ENCODE measurements at regions not wholly inside any gene's neighbourhood (a gene's known extent, or its start where the extent isn't known, plus 50 kb on each side); places are given as distances from the start of the nearest gene placed in this dataset.

- no peaks in the 10 kb centered on the region for H3K4me1 ChIP-seq
- no peaks in the 10 kb centered on the region for H3K9me3 ChIP-seq
- TF ChIP-seq CTCF (IDR thresholded peaks at IDR 0.05), result no peak
- no peak overlapping the region for H3K27ac ChIP-seq
- H3K4me3 ChIP-seq, result no peak overlapping the region
- no peak for ATAC-seq
- intact Hi-C loops (cut with DNase I), result no loop called here
- H3K27me3 ChIP-seq, result no peaks in the 10 kb centered on the region
- H3K36me3 ChIP-seq, result no peaks in the 10 kb centered on the region
- DNase-seq, result no peak
These were observed 126.6 kb upstream of the KCNJ16 start for GRCh38 chr17:69948406-69948805.

DNA sequence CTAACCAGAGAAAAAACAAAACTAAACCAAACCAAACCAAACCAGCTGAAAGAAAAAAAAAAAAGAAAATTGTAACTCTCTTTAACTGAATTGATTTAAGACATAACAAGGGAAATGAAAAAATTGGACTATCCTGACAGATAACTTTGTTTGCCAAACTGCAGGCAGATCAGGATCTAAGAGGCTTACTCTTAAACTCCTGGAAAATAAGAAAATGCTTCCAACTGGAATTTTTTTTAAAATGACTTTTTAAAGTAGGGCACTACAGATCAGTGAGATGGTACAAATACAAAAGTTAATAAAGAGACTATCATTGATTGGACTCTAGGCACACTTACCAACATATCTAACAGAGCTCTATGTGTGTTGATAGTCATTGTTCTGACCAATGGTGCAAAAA lies 125.5 kb upstream of the KCNJ16 start:
- ATAC-seq (no peak), DNase-seq (no peak)
- no peak overlapping the region for H3K4me3 ChIP-seq
- no peaks in the 10 kb centered on the region for H3K36me3 ChIP-seq
- intact Hi-C loops (cut with DNase I), result no loop called here
- H3K4me1 ChIP-seq, result no peaks in the 10 kb centered on the region
- no peaks in the 10 kb centered on the region for H3K9me3 ChIP-seq
- no peak overlapping the region for H3K27ac ChIP-seq
- no peaks in the 10 kb centered on the region for H3K27me3 ChIP-seq
- no peak for TF ChIP-seq CTCF (IDR thresholded peaks at IDR 0.05)

GRCh38 chr17:69949973-69950695 lies 124.9 kb upstream of the KCNJ16 start:
- Histone ChIP-seq H3K4me3 (no peak overlapping the region), H3K36me3 (no peaks in the 10 kb centered on the region), H3K27me3 (no peaks in the 10 kb centered on the region), H3K27ac (no peak overlapping the region), H3K9me3 (no peaks in the 10 kb centered on the region), H3K4me1 (no peaks in the 10 kb centered on the region)
- DNase-seq (no peak), ATAC-seq (no peak)
- intact Hi-C loops (cut with DNase I), result no loop called here
- TF ChIP-seq CTCF (IDR thresholded peaks at IDR 0.05), result no peak

DNA sequence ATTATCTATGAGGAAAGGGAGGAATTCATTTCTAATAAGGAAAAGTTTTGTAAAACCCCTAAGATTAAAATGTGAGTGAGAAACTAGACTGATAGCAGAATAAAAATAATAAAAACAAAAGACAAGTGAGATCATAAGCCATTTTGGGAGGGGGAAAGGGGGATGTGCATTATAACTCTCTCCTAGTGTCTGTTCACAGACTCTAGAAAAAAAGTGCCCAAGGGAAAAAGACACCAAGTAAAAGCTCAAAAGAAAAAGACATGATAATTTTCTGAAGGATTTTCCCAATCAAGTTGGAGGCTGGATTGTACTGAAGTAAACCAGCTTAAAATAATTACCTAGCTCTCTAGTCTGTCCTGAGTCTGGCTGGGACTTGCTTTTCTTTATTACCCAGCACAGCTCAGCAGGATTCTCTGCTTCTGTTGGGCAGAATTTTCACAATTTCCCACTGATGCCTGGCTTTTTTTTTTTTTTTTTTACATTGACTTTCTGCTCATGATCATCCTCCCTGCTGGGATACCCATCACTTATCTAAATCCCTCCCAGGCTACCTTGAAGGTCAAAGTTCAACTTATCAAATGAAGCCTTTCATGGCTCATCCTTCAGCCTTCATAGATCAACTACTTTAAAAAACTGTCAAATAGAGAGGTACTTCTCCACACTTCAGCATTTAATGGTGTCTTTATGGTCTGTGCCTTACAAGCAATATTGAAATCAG lies 124.2 kb upstream of the KCNJ16 start:
- TF ChIP-seq CTCF (IDR thresholded peaks at IDR 0.05), result no peak
- no peaks in the 10 kb centered on the region for H3K27me3 ChIP-seq
- intact Hi-C loops (cut with DNase I), result no loop called here
- no peaks in the 10 kb centered on the region for H3K4me1 ChIP-seq
- no peaks in the 10 kb centered on the region for H3K9me3 ChIP-seq
- no peak overlapping the region for H3K4me3 ChIP-seq
- ATAC-seq (no peak), DNase-seq (no peak)
- no peak overlapping the region for H3K27ac ChIP-seq
- no peaks in the 10 kb centered on the region for H3K36me3 ChIP-seq

- ATAC-seq (no peak), DNase-seq (no peak)
- Histone ChIP-seq H3K27ac (no peak overlapping the region), H3K9me3 (no peaks in the 10 kb centered on the region), H3K27me3 (no peaks in the 10 kb centered on the region), H3K4me1 (no peaks in the 10 kb centered on the region), H3K4me3 (no peak overlapping the region), H3K36me3 (no peaks in the 10 kb centered on the region)
- no peak for TF ChIP-seq CTCF (IDR thresholded peaks at IDR 0.05)
- intact Hi-C loops (cut with DNase I), result no loop called here
These were observed 120.6 kb upstream of the KCNJ16 start for GRCh38 chr17:69954241-69954925.
